CD8-positive, alpha-beta memory T cell (primary cell): ENCODE measurements at regions not wholly inside any gene's neighbourhood (a gene's known extent, or its start where the extent isn't known, plus 50 kb on each side); places are given as distances from the start of the nearest gene placed in this dataset.

Experiments
- CTCF ChIA-PET: fragments of 350-600 bp; sonication (Branson Sonifier 250); formaldehyde crosslinking; loops from one replicate; lab custom pipeline; 2021; ENCODE audit warnings: antibody characterized with exemption; lab: Charles Lee
- POLR2A ChIA-PET: fragments of 350-600 bp; sonication (Branson Sonifier 250); formaldehyde crosslinking; loops from one replicate; lab custom pipeline; 2021; ENCODE audit warnings: antibody characterized with exemption; lab: Charles Lee
- DNase-seq, 5 donors: peaks; one replicate each; pipeline versions ENCODE4 v3.0.0 to v3.0.0-alpha.2; 2020 to 2022; ENCODE audit warnings: mixed read lengths in 1 of 5
- H3K27ac ChIP-seq: one replicate; pipeline ENCODE4 v1.7.0; 2013; ENCODE audit warnings: low read depth, mild to moderate bottlenecking, low read length, moderate library complexity
- H3K27me3 ChIP-seq: 2 replicates; pipeline ENCODE4 v1.7.0; 2013; ENCODE audit warnings: low read length, mild to moderate bottlenecking; ENCODE audit not compliant: insufficient read depth, poor library complexity, severe bottlenecking
- H3K36me3 ChIP-seq: 2 replicates; pipeline ENCODE4 v1.7.0; 2013; ENCODE audit warnings: mild to moderate bottlenecking, low read length, moderate library complexity; ENCODE audit not compliant: insufficient read depth
- H3K4me1 ChIP-seq: 2 replicates; pipeline ENCODE4 v1.7.0; 2013; ENCODE audit warnings: mild to moderate bottlenecking, low read length, moderate library complexity; ENCODE audit not compliant: insufficient read depth
- H3K4me3 ChIP-seq: 2 replicates; pipeline ENCODE4 v1.7.0; 2013; ENCODE audit warnings: mild to moderate bottlenecking, low read length
- H3K9me3 ChIP-seq: 2 replicates; pipeline ENCODE4 v1.7.0; 2013; ENCODE audit warnings: mild to moderate bottlenecking, low read length
- H3K27ac Mint-ChIP-seq, 8 donors: one replicate each; pipeline ENCODE4 v1.8.0; 2020 to 2021; ENCODE audit warnings: mixed read lengths in 8 of 8, mild to moderate bottlenecking in 6 of 8, inconsistent platforms in 3 of 8, moderate library complexity in 3 of 8
- H3K27me3 Mint-ChIP-seq, 2 donors: one replicate each; pipeline ENCODE4 v1.8.0; 2020 to 2021; ENCODE audit warnings: mixed read lengths in 2 of 2, mild to moderate bottlenecking in 1 of 2, moderate library complexity in 1 of 2
- H3K36me3 Mint-ChIP-seq, 3 donors: one replicate each; pipeline ENCODE4 v1.8.0; 2020 to 2021; ENCODE audit warnings: mixed read lengths in 3 of 3, inconsistent platforms in 1 of 3, mild to moderate bottlenecking in 1 of 3
- H3K4me1 Mint-ChIP-seq, 3 donors: one replicate each; pipeline ENCODE4 v1.8.0; 2020 to 2021; ENCODE audit warnings: mixed read lengths in 3 of 3, inconsistent platforms in 1 of 3, mild to moderate bottlenecking in 1 of 3
- H3K4me3 Mint-ChIP-seq, 7 donors: one replicate each; pipeline ENCODE4 v1.8.0; 2020 to 2021; ENCODE audit warnings: mixed read lengths in 7 of 7, mild to moderate bottlenecking in 6 of 7, moderate library complexity in 4 of 7, inconsistent platforms in 2 of 7
- H3K9me3 Mint-ChIP-seq, 5 donors: one replicate each; pipeline ENCODE4 v1.8.0; 2020 to 2022; ENCODE audit warnings: mixed read lengths in 5 of 5, mild to moderate bottlenecking in 3 of 5, moderate library complexity in 2 of 5, inconsistent platforms in 1 of 5

GRCh38 chr1:96968541-96968940, 247.0 kb downstream of the PTBP2 start:
- no peak for DNase-seq
- no peaks in the 10 kb centered on the region for H3K27me3 ChIP-seq
- Mint-ChIP-seq H3K9me3 (no peaks in the 10 kb centered on the region), H3K36me3 (no peaks in the 10 kb centered on the region), H3K4me3 (no peak overlapping the region), H3K27me3 (peaks cover 18 to 60% of the 10 kb centered on the region in 2 donors), H3K27ac (no peak overlapping the region), H3K4me1 (no peaks in the 10 kb centered on the region)
- ChIA-PET CTCF (no interaction called here), POLR2A (no interaction called here)
- no peaks in the 10 kb centered on the region for H3K9me3 ChIP-seq
- no peak overlapping the region for H3K4me3 ChIP-seq
- H3K4me1 ChIP-seq, result no peaks in the 10 kb centered on the region
- H3K36me3 ChIP-seq, result no peaks in the 10 kb centered on the region
- no peak overlapping the region for H3K27ac ChIP-seq

- Mint-ChIP-seq H3K9me3 (no peaks in the 10 kb centered on the region), H3K4me3 (no peak overlapping the region), H3K27me3 (peaks cover 21 to 63% of the 10 kb centered on the region in 2 donors), H3K36me3 (no peaks in the 10 kb centered on the region), H3K4me1 (no peaks in the 10 kb centered on the region), H3K27ac (no peak overlapping the region)
- H3K9me3 ChIP-seq, result no peaks in the 10 kb centered on the region
- no peaks in the 10 kb centered on the region for H3K27me3 ChIP-seq
- no peak for DNase-seq
- POLR2A ChIA-PET, result no interaction called here
- H3K4me3 ChIP-seq, result no peak overlapping the region
- no peak overlapping the region for H3K27ac ChIP-seq
- H3K36me3 ChIP-seq, result no peaks in the 10 kb centered on the region
- CTCF ChIA-PET, result interaction anchor here (1.0 kb wide), 1 partner anchor 1084 kb away, joined by 3 read pairs; no protein-coding TSS in a partner anchor
- no peaks in the 10 kb centered on the region for H3K4me1 ChIP-seq
These were observed 247.4 kb downstream of the PTBP2 start for GRCh38 chr1:96968983-96969382.

- Mint-ChIP-seq H3K27ac (no peak overlapping the region), H3K27me3 (peaks cover 21 to 60% of the 10 kb centered on the region in 2 donors), H3K9me3 (no peaks in the 10 kb centered on the region), H3K4me3 (no peak overlapping the region), H3K36me3 (no peaks in the 10 kb centered on the region), H3K4me1 (no peaks in the 10 kb centered on the region)
- ChIA-PET POLR2A (no interaction called here), CTCF (interaction anchor here (1.0 kb wide), 1 partner anchor 1084 kb away, joined by 3 read pairs; no protein-coding TSS in a partner anchor)
- Histone ChIP-seq H3K27ac (no peak overlapping the region), H3K4me1 (no peaks in the 10 kb centered on the region), H3K36me3 (no peaks in the 10 kb centered on the region), H3K9me3 (no peaks in the 10 kb centered on the region), H3K27me3 (no peaks in the 10 kb centered on the region), H3K4me3 (no peak overlapping the region)
- DNase-seq, result no peak
These were observed 248.1 kb downstream of the PTBP2 start for GRCh38 chr1:96969656-96970163.

- Mint-ChIP-seq H3K4me1 (no peaks in the 10 kb centered on the region), H3K27ac (no peak overlapping the region), H3K9me3 (no peaks in the 10 kb centered on the region), H3K36me3 (no peaks in the 10 kb centered on the region), H3K27me3 (peaks cover 20 to 62% of the 10 kb centered on the region in 2 donors), H3K4me3 (no peak overlapping the region)
- no peaks in the 10 kb centered on the region for H3K9me3 ChIP-seq
- H3K4me1 ChIP-seq, result no peaks in the 10 kb centered on the region
- ChIA-PET POLR2A (no interaction called here), CTCF (no interaction called here)
- no peak for DNase-seq
- H3K36me3 ChIP-seq, result no peaks in the 10 kb centered on the region
- H3K27me3 ChIP-seq, result no peaks in the 10 kb centered on the region
- no peak overlapping the region for H3K4me3 ChIP-seq
- H3K27ac ChIP-seq, result no peak overlapping the region
These were observed 249.9 kb downstream of the PTBP2 start for GRCh38 chr1:96971439-96971838.

GRCh38 chr1:96971849-96972602, 250.4 kb downstream of the PTBP2 start:
- no peak overlapping the region for H3K4me3 ChIP-seq
- no peaks in the 10 kb centered on the region for H3K36me3 ChIP-seq
- peaks cover 17 to 60% of the 10 kb centered on the region in 2 donors for H3K27me3 Mint-ChIP-seq
- no peaks in the 10 kb centered on the region for H3K9me3 Mint-ChIP-seq
- H3K4me1 Mint-ChIP-seq, result no peaks in the 10 kb centered on the region
- ChIA-PET POLR2A (no interaction called here), CTCF (no interaction called here)
- H3K27ac ChIP-seq, result no peak overlapping the region
- no peaks in the 10 kb centered on the region for H3K4me1 ChIP-seq
- no peaks in the 10 kb centered on the region for H3K9me3 ChIP-seq
- no peak overlapping the region for H3K4me3 Mint-ChIP-seq
- no peaks in the 10 kb centered on the region for H3K36me3 Mint-ChIP-seq
- DNase-seq, result no peak
- H3K27me3 ChIP-seq, result no peaks in the 10 kb centered on the region
- no peak overlapping the region for H3K27ac Mint-ChIP-seq

- no peaks in the 10 kb centered on the region for H3K4me1 Mint-ChIP-seq
- Histone ChIP-seq H3K36me3 (no peaks in the 10 kb centered on the region), H3K4me3 (no peak overlapping the region), H3K9me3 (no peaks in the 10 kb centered on the region), H3K27ac (no peak overlapping the region), H3K4me1 (no peaks in the 10 kb centered on the region), H3K27me3 (no peaks in the 10 kb centered on the region)
- no peak overlapping the region for H3K27ac Mint-ChIP-seq
- H3K4me3 Mint-ChIP-seq, result no peak overlapping the region
- H3K27me3 Mint-ChIP-seq, result peaks cover 13 to 55% of the 10 kb centered on the region in 2 donors
- CTCF ChIA-PET, result no interaction called here
- H3K9me3 Mint-ChIP-seq, result no peaks in the 10 kb centered on the region
- no peaks in the 10 kb centered on the region for H3K36me3 Mint-ChIP-seq
- DNase-seq, result no peak
- POLR2A ChIA-PET, result no interaction called here
These were observed 252.0 kb downstream of the PTBP2 start for GRCh38 chr1:96973605-96974004.

- H3K36me3 ChIP-seq, result no peaks in the 10 kb centered on the region
- Mint-ChIP-seq H3K4me1 (no peaks in the 10 kb centered on the region), H3K27me3 (peaks cover 6 to 23% of the 10 kb centered on the region in 2 donors), H3K36me3 (no peaks in the 10 kb centered on the region), H3K4me3 (no peak overlapping the region), H3K9me3 (no peaks in the 10 kb centered on the region), H3K27ac (no peak overlapping the region)
- no peaks in the 10 kb centered on the region for H3K27me3 ChIP-seq
- CTCF ChIA-PET, result interaction anchor here (1.0 kb wide), 1 partner anchor 13 kb away, joined by 3 read pairs; no protein-coding TSS in a partner anchor
- no peaks in the 10 kb centered on the region for H3K4me1 ChIP-seq
- POLR2A ChIA-PET, result no interaction called here
- H3K27ac ChIP-seq, result no peak overlapping the region
- no peaks in the 10 kb centered on the region for H3K9me3 ChIP-seq
- H3K4me3 ChIP-seq, result no peak overlapping the region
- DNase-seq, result no peak
These were observed 256.9 kb downstream of the PTBP2 start for GRCh38 chr1:96978444-96978843.

GRCh38 chr1:96978901-96979300, 257.3 kb downstream of the PTBP2 start:
- Histone ChIP-seq H3K4me1 (no peaks in the 10 kb centered on the region), H3K27ac (no peak overlapping the region), H3K27me3 (no peaks in the 10 kb centered on the region), H3K36me3 (no peaks in the 10 kb centered on the region), H3K9me3 (no peaks in the 10 kb centered on the region), H3K4me3 (no peak overlapping the region)
- ChIA-PET POLR2A (no interaction called here), CTCF (interaction anchor here (1.3 kb wide), 1 partner anchor 17 kb away, joined by 3 read pairs; no protein-coding TSS in a partner anchor)
- Mint-ChIP-seq H3K27me3 (peaks cover 3 to 19% of the 10 kb centered on the region in 2 donors), H3K9me3 (no peaks in the 10 kb centered on the region), H3K36me3 (no peaks in the 10 kb centered on the region), H3K4me1 (no peaks in the 10 kb centered on the region), H3K4me3 (no peak overlapping the region), H3K27ac (no peak overlapping the region)
- no peak for DNase-seq
